DMS79 treated with DMSO at 0.1 percent for 48 hours (cell line): ENCODE measurements at regions not wholly inside any gene's neighbourhood (a gene's known extent, or its start where the extent isn't known, plus 50 kb on each side); places are given as distances from the start of the nearest gene placed in this dataset.

ENCODE experiments used
- DNase-seq: peaks from one replicate; lab custom pipeline; 2025; lab: John Stamatoyannopoulos, UW

- no peak for DNase-seq
Observed at GRCh38 chr16:87052506-87052905, 264.7 kb downstream of the C16orf95 start.

GRCh38 chr16:87053016-87053982, 263.9 kb downstream of the C16orf95 start:
- DNase-seq: no peak

GRCh38 chr16:87054154-87054553, 263.0 kb downstream of the C16orf95 start:
- DNase-seq: no peak

GRCh38 chr16:87054856-87055255, 262.3 kb downstream of the C16orf95 start:
- DNase-seq: no peak

GRCh38 chr16:87056083-87056482, 261.1 kb downstream of the C16orf95 start:
- DNase-seq: no peak

- DNase-seq: no peak
Observed at GRCh38 chr16:87056551-87056950, 260.6 kb downstream of the C16orf95 start.

GRCh38 chr16:87057211-87057881, 259.8 kb downstream of the C16orf95 start:
- DNase-seq: no peak

GRCh38 chr16:87057951-87058560, 259.1 kb downstream of the C16orf95 start:
- no peak for DNase-seq

GRCh38 chr16:87058728-87059250, 258.4 kb downstream of the C16orf95 start:
- DNase-seq: no peak

- DNase-seq: no peak
Observed at GRCh38 chr16:87060034-87060986, 256.9 kb downstream of the C16orf95 start.

- no peak for DNase-seq
Observed at GRCh38 chr16:87061243-87061920, 255.8 kb downstream of the C16orf95 start.

- no peak for DNase-seq
Observed at GRCh38 chr16:87062569-87063442, 254.4 kb downstream of the C16orf95 start.

GRCh38 chr16:87063543-87063942, 253.6 kb downstream of the C16orf95 start:
- no peak for DNase-seq

GRCh38 chr16:87064731-87065445, 252.3 kb downstream of the C16orf95 start:
- DNase-seq: no peak

- DNase-seq: no peak
Observed at GRCh38 chr16:87065446-87066132, 251.6 kb downstream of the C16orf95 start.

- no peak for DNase-seq
Observed at GRCh38 chr16:87066133-87067002, 250.8 kb downstream of the C16orf95 start.

GRCh38 chr16:87067003-87067556, 250.1 kb downstream of the C16orf95 start:
- DNase-seq: no peak
